Vagina (tissue), 2 donors: ENCODE measurements at regions not wholly inside any gene's neighbourhood (a gene's known extent, or its start where the extent isn't known, plus 50 kb on each side); places are given as distances from the start of the nearest gene placed in this dataset.
"Not testable (repeated sequence)": the region's sequence is repeated elsewhere in the genome, so short reads cannot be mapped to it uniquely, and the experiment has no call there.

Experiments
- DNase-seq, 2 donors: peaks; one replicate each; pipeline ENCODE4 v3.0.0-alpha.2; 2017; ENCODE audit errors: extremely low spot score in 2 of 2
- H3K27ac ChIP-seq: fragments of 200-600 bp; sonication (generic); one replicate; pipeline ENCODE4 v1.5.1; 2019
- H3K27me3 ChIP-seq: fragments of 200-600 bp; sonication (generic); one replicate; pipeline ENCODE4 v1.5.1; 2019
- H3K36me3 ChIP-seq, 2 donors: fragments of 200-600 bp; sonication (generic); one replicate each; pipeline ENCODE4 v1.5.1; 2017 to 2019
- H3K4me1 ChIP-seq: fragments of 200-600 bp; sonication (generic); one replicate; pipeline ENCODE4 v1.5.1; 2019
- H3K4me3 ChIP-seq, 2 donors: fragments of 200-600 bp; sonication (generic); 1 replicate in 1 of 2; 2 replicates in 1 of 2; pipeline ENCODE4 v1.5.1; 2016 to 2019
- H3K9me3 ChIP-seq: fragments of 200-600 bp; sonication (generic); one replicate; pipeline ENCODE4 v1.5.1; 2019
- POLR2A ChIP-seq, 2 donors: fragments of 450-650 bp; IDR thresholded peaks; one replicate each; pipeline ENCODE4 v1.6.1; 2017; ENCODE audit warnings: antibody characterized with exemption in 2 of 2, mild to moderate bottlenecking in 2 of 2, moderate library complexity in 2 of 2
- POLR2AphosphoS5 ChIP-seq, 2 donors: sonication (generic); formaldehyde crosslinking; IDR thresholded peaks; one replicate each; pipeline ENCODE4 v1.9.0; 2017; ENCODE audit warnings: antibody characterized with exemption in 2 of 2, mild to moderate bottlenecking in 2 of 2, low read depth in 1 of 2; ENCODE audit not compliant: insufficient read depth in 1 of 2
- intact Hi-C: fragments of 100-400 bp; cut with DNase I; formaldehyde crosslinking; loops from one replicate; pipeline ENCODE4 v1.15.1; 2023
- TF ChIP-seq, protein P1 (sequence below), 3 experiments: fragments of 450-650 bp in 2 of 3; fragments of 200-600 bp in 1 of 3; sonication (generic) in 1 of 3; IDR thresholded peaks; one replicate each; pipeline ENCODE4 v1.5.1; 2017 to 2019; ENCODE audit warnings: antibody characterized with exemption in 3 of 3, mild to moderate bottlenecking in 2 of 3, moderate library complexity in 2 of 3

DNA sequence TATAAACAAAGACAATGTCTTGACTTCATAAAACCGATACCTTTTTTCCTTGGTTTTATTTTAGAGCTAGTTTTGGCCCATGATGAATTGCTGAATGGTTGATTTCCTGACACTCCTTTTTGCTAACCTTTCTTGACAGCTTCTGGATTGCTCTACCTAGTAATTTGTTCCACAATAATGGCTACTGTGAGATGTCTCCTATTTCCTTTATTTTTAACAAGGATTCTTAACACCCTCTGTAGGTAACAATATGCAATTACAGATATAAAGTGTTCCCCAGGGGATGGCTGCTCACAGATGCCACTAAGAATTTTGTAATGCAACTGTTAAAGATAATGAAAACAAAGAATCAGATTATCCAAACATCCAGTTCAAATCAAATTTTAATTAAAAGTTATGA is 100.8 kb upstream of the ATP5MC3 start:
- Histone ChIP-seq H3K4me3 (no peak overlapping the region), H3K27ac (no peak overlapping the region), H3K36me3 (no peaks in the 10 kb centered on the region), H3K27me3 (no peaks in the 10 kb centered on the region), H3K4me1 (no peaks in the 10 kb centered on the region), H3K9me3 (no peaks in the 10 kb centered on the region)
- TF ChIP-seq, protein P1, sequence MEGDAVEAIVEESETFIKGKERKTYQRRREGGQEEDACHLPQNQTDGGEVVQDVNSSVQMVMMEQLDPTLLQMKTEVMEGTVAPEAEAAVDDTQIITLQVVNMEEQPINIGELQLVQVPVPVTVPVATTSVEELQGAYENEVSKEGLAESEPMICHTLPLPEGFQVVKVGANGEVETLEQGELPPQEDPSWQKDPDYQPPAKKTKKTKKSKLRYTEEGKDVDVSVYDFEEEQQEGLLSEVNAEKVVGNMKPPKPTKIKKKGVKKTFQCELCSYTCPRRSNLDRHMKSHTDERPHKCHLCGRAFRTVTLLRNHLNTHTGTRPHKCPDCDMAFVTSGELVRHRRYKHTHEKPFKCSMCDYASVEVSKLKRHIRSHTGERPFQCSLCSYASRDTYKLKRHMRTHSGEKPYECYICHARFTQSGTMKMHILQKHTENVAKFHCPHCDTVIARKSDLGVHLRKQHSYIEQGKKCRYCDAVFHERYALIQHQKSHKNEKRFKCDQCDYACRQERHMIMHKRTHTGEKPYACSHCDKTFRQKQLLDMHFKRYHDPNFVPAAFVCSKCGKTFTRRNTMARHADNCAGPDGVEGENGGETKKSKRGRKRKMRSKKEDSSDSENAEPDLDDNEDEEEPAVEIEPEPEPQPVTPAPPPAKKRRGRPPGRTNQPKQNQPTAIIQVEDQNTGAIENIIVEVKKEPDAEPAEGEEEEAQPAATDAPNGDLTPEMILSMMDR (IDR thresholded peaks at IDR 0.05): peak in 1 of 3 experiments; percentile 29
- no peak for TF ChIP-seq POLR2AphosphoS5 (IDR thresholded peaks at IDR 0.05; ENCODE audit: insufficient read depth in 1 of 2, low read depth in 1 of 2)
- intact Hi-C loops: no loop called here
- no peak for DNase-seq

DNA sequence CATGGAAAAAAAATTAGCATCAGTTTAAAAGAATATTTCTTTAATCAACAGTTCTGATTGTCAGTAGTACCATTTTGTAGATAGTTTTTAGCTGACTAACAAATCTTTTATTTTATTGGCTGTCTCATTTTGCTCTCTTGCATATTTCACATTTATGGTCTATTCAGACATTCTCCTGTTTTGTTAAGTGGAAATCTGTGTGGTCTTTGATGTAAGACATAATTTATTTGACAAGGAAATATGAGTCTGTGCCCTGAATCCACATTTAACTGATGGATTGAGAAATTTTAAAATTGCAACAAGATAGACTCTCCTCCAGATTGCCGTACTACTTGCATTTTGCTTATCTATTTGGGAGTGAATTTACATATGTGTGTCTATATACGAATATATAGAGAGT is 96.3 kb upstream of the ATP5MC3 start:
- Histone ChIP-seq H3K9me3 (no peaks in the 10 kb centered on the region), H3K27ac (no peak overlapping the region), H3K4me3 (no peak overlapping the region), H3K36me3 (no peaks in the 10 kb centered on the region), H3K27me3 (no peaks in the 10 kb centered on the region), H3K4me1 (no peaks in the 10 kb centered on the region)
- intact Hi-C loops: no loop called here
- TF ChIP-seq, protein P1 (IDR thresholded peaks at IDR 0.05): no peak
- TF ChIP-seq POLR2A (IDR thresholded peaks at IDR 0.05): no peak
- TF ChIP-seq POLR2AphosphoS5 (IDR thresholded peaks at IDR 0.05; ENCODE audit: insufficient read depth in 1 of 2, low read depth in 1 of 2): no peak
- no peak for DNase-seq

DNA sequence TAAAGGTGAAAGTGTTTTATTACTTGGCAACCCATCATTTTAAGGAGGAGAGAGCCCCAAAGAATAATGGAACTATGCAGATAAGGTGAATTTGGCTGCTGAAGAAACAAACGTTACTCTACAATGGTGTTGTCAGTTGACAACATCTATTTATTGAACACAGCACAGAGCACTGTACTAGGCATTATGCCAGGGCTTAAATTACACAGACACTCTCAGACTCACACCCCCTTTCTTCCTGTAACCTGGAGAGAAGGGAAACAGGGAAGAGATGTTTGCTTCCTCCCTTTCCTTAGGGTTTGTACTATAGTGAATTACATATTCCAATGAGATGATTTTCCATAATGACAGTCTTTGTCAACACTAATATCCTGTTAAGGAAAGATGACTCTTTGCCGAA is 94.0 kb upstream of the ATP5MC3 start:
- intact Hi-C loops: no loop called here
- DNase-seq: no peak
- Histone ChIP-seq H3K9me3 (no peaks in the 10 kb centered on the region), H3K27ac (no peak overlapping the region), H3K4me1 (no peaks in the 10 kb centered on the region), H3K27me3 (no peaks in the 10 kb centered on the region), H3K36me3 (no peaks in the 10 kb centered on the region), H3K4me3 (no peak overlapping the region)
- TF ChIP-seq POLR2AphosphoS5 (IDR thresholded peaks at IDR 0.05; ENCODE audit: insufficient read depth in 1 of 2, low read depth in 1 of 2) (no peak), POLR2A (IDR thresholded peaks at IDR 0.05) (no peak)
- TF ChIP-seq, protein P1 (IDR thresholded peaks at IDR 0.05): no peak

DNA sequence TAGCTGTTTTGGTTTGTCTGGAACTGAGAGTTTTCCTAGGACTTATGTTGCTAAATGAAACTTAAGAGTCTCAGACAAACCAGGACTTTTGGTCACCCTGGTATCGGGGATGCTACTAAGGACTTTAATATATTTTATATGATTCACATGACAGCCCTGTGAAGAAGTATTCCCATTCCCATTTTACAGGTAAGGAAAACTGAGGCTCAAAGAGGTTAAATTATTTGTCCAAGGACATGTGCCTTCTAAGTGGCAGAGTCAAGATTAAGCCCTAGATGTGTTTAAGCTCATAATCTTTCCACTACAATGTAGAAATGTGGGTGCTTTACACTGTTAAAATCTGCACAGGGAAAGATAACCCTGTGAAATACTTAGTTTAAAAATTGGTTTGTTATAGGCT is 77.7 kb upstream of the ATP5MC3 start:
- no peak for DNase-seq
- TF ChIP-seq POLR2AphosphoS5 (IDR thresholded peaks at IDR 0.05; ENCODE audit: insufficient read depth in 1 of 2, low read depth in 1 of 2) (no peak), POLR2A (IDR thresholded peaks at IDR 0.05) (no peak)
- TF ChIP-seq, protein P1 (IDR thresholded peaks at IDR 0.05): no peak
- Histone ChIP-seq H3K9me3 (no peaks in the 10 kb centered on the region), H3K4me1 (no peaks in the 10 kb centered on the region), H3K4me3 (no peak overlapping the region), H3K27me3 (no peaks in the 10 kb centered on the region), H3K27ac (no peak overlapping the region), H3K36me3 (no peaks in the 10 kb centered on the region)
- intact Hi-C loops: no loop called here

DNA sequence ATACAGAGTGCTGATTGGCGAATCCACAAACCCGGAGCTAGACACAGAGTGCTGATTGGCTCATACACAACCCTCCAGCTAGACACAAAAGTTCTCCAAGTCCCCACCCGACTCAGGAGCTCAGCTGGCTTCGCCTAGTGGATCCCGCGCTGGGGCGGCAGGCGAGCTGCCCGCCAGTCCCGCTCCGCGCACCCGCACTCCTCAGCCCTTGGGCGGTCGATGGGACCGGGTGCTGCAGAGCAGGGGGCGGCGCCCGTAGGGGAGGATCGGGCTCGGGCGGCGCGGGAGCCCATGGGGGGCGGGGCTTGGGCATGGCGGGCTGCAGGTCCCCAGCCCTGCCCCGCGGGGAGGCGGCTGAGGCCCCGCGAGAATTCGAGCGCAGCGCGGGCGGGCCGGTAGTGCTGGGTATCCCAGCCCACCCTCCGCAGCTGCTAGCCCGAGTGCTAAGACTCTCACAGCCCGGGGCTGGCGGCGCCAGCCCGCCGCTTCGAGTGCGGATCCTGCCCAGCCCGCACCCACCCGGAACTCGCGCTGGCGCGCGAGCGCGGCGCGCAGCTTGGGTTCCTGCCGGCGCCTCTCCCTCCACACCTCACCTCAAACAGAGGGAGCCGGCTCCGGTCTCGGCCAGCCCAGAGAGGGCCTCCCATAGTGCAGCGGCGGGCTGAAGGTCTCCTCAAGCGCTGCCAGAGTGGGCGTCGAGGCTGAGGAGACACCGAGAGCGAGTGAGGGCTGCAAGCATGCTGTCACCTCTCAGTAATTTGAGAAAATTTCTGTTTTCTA is 75.5 kb upstream of the ATP5MC3 start:
- intact Hi-C loops: no loop called here
- TF ChIP-seq POLR2AphosphoS5 (IDR thresholded peaks at IDR 0.05; ENCODE audit: insufficient read depth in 1 of 2, low read depth in 1 of 2): no peak
- TF ChIP-seq, protein P1 (IDR thresholded peaks at IDR 0.05): no peak
- no peak for TF ChIP-seq POLR2A (IDR thresholded peaks at IDR 0.05)

DNA sequence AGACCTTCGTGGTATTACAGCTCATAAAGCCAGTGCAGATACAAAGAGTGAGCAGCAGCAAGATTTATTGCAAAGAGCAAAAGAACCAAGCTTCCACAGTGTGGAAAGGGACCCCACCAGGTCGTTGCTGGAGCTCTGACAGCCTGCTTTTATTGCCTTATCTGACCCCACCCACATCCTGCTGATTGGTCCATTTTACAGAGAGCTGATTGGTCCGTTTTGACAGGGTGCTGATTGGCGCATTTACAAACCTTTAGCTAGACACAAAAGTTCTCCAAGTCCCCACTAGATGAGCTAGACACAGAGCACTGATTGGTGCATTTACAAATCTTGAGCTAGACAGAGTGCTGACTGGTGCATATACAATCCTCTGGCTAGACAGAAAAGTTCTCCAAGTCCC is 74.9 kb upstream of the ATP5MC3 start:
- intact Hi-C loops, H3K9me3 ChIP-seq, H3K4me1 ChIP-seq, DNase-seq, H3K27ac ChIP-seq, H3K27me3 ChIP-seq, H3K4me3 ChIP-seq, H3K36me3 ChIP-seq: not testable (repeated sequence)

More for the DNA sequence above, 75.5 kb upstream of the ATP5MC3 start:
- no peak overlapping the region for H3K4me3 ChIP-seq
- H3K27me3 ChIP-seq: no peaks in the 10 kb centered on the region
- H3K27ac ChIP-seq: no peak overlapping the region
- DNase-seq: no peak
- H3K9me3 ChIP-seq: no peaks in the 10 kb centered on the region
- H3K36me3 ChIP-seq: no peaks in the 10 kb centered on the region
- H3K4me1 ChIP-seq: no peaks in the 10 kb centered on the region
